Stimulated activated effector memory CD8-positive, alpha-beta T cell treated with anti-CD3 and anti-CD28 coated beads, Interleukin-12 subunit alpha, Interleukin-12 subunit beta, amount 100 ng/mL, for 72 hours (primary cell): ENCODE measurements at regions not wholly inside any gene's neighbourhood (a gene's known extent, or its start where the extent isn't known, plus 50 kb on each side); places are given as distances from the start of the nearest gene placed in this dataset.
"Not testable (repeated sequence)": the region's sequence is repeated elsewhere in the genome, so short reads cannot be mapped to it uniquely, and the experiment has no call there.

Experiments
- ATAC-seq: fragments of 150-1000 bp; cut with Tn5 transposase; 2 replicates; pipeline ENCODE4 v1.10.0; 2021
- DNase-seq, 2 donors: peaks; one replicate each; pipeline ENCODE4 v3.0.0; 2021 to 2022; ENCODE audit warnings: low spot score in 2 of 2
- H3K27ac Mint-ChIP-seq: one replicate; pipeline ENCODE4 v1.8.0; 2022; ENCODE audit warnings: mild to moderate bottlenecking, mixed read lengths
- H3K36me3 Mint-ChIP-seq: one replicate; pipeline ENCODE4 v1.8.0; 2022; ENCODE audit warnings: mild to moderate bottlenecking, mixed read lengths
- H3K4me1 Mint-ChIP-seq: one replicate; pipeline ENCODE4 v1.8.0; 2022; ENCODE audit warnings: mixed read lengths
- H3K4me3 Mint-ChIP-seq: one replicate; pipeline ENCODE4 v1.8.0; 2022; ENCODE audit warnings: mild to moderate bottlenecking, mixed read lengths
- H3K9me3 Mint-ChIP-seq: one replicate; pipeline ENCODE4 v1.8.0; 2022; ENCODE audit warnings: mixed read lengths

DNA sequence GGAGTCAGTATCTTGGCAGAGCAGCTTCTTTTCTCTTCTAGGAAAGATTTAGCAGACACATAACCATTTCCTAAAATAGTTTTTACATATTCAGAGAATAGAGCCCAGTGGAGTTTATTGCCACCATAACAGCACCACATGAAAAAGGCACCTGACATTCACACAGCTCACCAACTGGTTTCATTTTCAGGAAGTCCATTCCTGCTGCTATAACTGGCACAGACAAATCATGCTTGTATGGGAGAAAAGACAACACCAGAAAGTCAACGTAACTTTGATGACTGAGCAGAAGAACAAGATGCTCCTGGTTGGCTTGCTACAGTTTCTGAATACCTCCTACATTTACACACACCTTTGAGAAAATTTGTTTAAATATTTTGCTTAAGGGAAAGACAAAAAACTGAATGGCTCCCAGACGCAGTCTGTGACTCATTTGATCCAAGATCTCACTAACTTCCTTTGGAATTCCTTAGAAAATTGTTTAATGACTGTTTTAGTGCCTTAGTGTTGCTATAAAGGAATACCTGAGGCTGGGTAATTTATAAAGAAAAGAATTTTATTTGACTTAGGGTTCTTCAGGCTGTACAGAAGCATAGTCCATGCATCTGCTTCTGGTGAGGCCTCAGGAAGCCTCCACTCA is 1380.6 kb downstream of the CDH8 start:
- Mint-ChIP-seq H3K9me3 (peaks cover 19% of the 10 kb centered on the region), H3K27ac (no peak overlapping the region), H3K36me3 (no peaks in the 10 kb centered on the region), H3K4me3 (no peak overlapping the region), H3K4me1 (no peaks in the 10 kb centered on the region)
- DNase-seq (no peak), ATAC-seq (no peak)

DNA sequence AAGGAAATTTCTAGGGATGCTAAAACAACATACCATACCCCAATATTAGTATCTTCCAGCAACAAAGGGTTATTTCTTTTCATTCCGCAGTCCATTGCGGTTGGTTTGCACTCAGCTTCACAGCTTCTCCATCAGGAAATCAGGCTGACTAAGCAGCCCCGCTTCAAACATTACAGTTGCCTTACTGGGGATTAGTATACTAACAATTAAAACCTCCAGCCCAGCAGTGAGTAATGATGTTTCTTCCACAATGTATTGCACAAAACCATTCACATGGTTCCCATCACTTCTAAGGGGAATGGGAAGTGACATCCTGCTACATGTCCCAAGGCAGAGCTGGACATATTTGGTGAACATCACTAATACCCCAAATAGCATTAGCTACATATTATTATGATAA is 1384.9 kb downstream of the CDH8 start:
- Mint-ChIP-seq H3K4me3 (no peak overlapping the region), H3K36me3 (no peaks in the 10 kb centered on the region), H3K27ac (no peak overlapping the region), H3K9me3 (peaks cover 21% of the 10 kb centered on the region), H3K4me1 (no peaks in the 10 kb centered on the region)
- DNase-seq (no peak), ATAC-seq (no peak)

DNA sequence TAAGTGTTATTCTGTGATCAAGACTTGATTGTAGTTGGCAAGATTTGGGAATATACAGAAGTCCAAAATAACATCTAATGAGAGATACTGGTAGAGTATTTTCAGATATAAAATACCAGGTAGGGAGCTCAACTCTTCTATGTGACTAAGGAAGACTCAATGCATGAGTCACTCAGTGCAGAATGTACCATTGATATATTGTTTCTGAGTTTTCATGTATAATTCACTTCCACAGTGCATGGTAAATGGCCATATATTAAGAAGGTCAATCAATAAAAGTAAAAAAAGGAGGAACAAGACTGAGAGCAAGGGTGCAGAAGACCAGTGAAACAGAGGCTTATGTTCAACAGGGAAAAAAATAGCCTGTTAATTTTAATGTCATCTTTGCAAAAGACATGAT is 1387.9 kb downstream of the CDH8 start:
- H3K4me1 Mint-ChIP-seq: no peaks in the 10 kb centered on the region
- no peak overlapping the region for H3K27ac Mint-ChIP-seq
- H3K36me3 Mint-ChIP-seq: no peaks in the 10 kb centered on the region
- no peak for DNase-seq
- peaks cover 23% of the 10 kb centered on the region for H3K9me3 Mint-ChIP-seq
- no peak overlapping the region for H3K4me3 Mint-ChIP-seq
- ATAC-seq: no peak

DNA sequence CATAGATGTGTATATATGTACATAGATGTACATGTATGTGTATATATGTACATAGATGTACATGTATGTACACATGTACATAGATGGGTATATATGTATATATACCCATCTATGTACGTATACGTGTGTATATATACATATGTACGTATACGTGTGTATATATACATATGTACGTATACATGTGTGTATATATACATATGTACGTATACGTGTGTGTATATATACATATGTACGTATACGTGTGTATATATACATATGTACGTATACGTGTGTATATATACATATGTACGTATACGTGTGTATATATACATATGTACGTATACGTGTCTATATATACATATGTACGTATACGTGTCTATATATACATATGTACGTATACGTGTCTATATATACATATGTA is 1388.8 kb downstream of the CDH8 start:
- ATAC-seq, H3K36me3 Mint-ChIP-seq, H3K4me1 Mint-ChIP-seq, DNase-seq, H3K4me3 Mint-ChIP-seq, H3K27ac Mint-ChIP-seq: not testable (repeated sequence)
- H3K9me3 Mint-ChIP-seq: peaks cover 22% of the 10 kb centered on the region

DNA sequence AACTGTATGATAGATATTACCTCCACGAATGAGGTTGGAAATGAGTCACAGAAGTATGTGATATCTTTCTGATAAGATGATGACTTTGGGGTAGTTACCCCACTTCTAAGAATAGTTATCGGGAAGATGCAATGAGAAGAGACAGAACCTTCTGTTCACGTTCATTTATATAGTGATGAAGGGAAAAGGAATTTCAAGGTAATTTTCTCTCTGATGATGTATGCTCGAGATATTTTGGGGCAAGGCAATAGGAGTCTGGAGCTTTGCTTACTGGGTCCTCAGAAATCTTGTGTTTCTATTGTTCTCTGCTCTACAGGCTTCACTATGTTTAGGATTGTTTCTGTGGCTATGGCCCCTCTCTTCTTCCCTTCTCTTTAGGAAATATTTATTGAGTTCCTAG is 1389.6 kb downstream of the CDH8 start:
- ATAC-seq: no peak
- Mint-ChIP-seq H3K4me3 (no peak overlapping the region), H3K36me3 (no peaks in the 10 kb centered on the region), H3K27ac (no peak overlapping the region), H3K9me3 (peaks cover 20% of the 10 kb centered on the region), H3K4me1 (no peaks in the 10 kb centered on the region)
- DNase-seq: no peak

DNA sequence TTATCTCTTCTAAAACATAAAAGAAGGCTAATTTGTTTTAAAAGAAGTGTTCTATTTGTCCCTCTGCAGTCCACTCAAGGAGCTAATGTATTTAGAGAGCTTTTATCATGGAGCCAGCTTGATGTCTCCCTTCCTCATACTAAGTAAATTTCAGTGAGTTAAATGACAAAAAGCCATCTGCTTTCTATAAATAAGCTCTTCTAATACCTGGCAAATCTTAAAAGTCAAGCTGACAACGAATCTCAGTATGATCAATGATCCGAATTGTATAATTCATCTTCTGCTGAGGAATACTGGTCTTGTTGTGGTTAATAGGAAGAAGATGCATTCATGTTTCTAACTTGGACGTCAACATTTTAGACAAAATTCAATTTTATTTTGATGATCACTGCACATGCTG is 1390.7 kb downstream of the CDH8 start:
- ATAC-seq (no peak), DNase-seq (no peak)
- Mint-ChIP-seq H3K4me3 (no peak overlapping the region), H3K4me1 (no peaks in the 10 kb centered on the region), H3K27ac (no peak overlapping the region), H3K9me3 (peaks cover 23% of the 10 kb centered on the region), H3K36me3 (no peaks in the 10 kb centered on the region)

DNA sequence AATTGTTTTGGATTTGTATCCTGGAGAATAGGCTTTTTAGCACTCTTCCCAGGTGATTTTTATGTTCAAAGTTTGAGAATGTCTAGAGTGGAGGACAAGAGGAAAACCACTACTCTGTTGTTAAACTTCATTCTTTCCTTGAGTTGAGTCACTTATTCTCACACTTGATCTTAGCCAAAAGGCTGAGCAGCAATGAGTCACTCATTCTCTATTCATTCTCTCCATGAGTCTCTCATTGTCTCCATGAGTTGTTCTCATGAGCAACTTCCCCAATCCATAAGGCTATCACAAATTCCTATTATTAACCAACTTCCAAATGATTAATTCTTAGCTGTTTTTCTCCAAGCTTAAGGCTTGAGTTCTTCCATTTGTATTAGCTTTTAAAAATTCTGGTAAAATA is 1393.3 kb downstream of the CDH8 start:
- no peak overlapping the region for H3K27ac Mint-ChIP-seq
- no peaks in the 10 kb centered on the region for H3K36me3 Mint-ChIP-seq
- no peak overlapping the region for H3K4me3 Mint-ChIP-seq
- ATAC-seq (no peak), DNase-seq (no peak)
- H3K4me1 Mint-ChIP-seq: no peaks in the 10 kb centered on the region
- peaks cover 28% of the 10 kb centered on the region for H3K9me3 Mint-ChIP-seq

DNA sequence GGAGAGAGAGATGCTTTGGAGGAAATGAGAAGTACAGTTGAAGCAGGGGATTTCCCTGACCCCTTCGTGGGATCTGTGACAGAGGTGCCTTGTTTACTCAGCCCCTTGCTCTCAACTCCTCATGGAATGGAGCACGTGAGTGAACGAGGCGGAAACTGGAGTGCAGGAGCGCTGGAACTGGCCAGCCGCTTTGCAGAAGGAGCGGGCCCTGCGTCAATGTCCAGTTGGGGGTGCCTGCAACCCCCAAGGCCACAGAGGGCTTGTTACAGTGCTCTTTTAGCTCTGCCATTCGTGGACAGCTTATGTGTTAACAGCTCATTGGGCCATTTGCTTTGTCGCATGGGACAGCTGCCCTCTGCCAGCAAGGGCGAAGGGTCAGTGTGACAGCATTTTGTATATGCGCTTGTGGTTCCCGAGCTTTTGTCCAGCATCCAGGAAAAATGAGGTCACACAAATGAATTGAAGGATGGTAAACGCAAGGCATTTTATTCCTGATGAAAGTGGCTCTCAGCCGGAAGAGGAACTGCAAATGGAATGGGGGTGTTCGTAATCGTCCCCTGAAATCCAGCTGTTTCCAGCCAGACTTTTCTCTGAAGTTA is 1395.1 kb downstream of the CDH8 start:
- H3K9me3 Mint-ChIP-seq: peaks cover 28% of the 10 kb centered on the region
- no peak for DNase-seq

DNA sequence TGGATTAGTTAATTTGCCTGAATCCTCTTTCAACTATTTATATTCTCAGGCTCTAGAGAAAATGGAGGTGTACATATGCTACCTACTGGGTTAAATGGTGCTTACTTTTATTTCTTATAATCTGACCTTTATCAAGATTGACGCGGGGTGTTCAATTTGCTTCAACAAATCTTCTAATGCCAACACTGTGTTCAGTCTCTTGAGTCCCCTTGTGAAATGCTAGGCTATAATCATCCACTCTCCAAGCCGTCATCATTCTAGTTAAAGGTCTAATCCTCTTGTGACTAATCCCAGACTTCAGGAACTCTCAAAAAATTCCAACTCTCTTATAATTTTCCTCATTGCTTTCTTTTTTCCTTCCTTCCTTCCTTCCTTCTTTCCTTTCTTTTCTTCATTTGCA is 1396.2 kb downstream of the CDH8 start:
- Mint-ChIP-seq H3K27ac (no peak overlapping the region), H3K4me3 (no peak overlapping the region), H3K9me3 (peaks cover 30% of the 10 kb centered on the region), H3K36me3 (no peaks in the 10 kb centered on the region), H3K4me1 (no peaks in the 10 kb centered on the region)
- no peak for ATAC-seq
- no peak for DNase-seq

More for the DNA sequence above, 1395.1 kb downstream of the CDH8 start:
- H3K27ac Mint-ChIP-seq: no peak overlapping the region
- H3K36me3 Mint-ChIP-seq: no peaks in the 10 kb centered on the region
- H3K4me1 Mint-ChIP-seq: no peaks in the 10 kb centered on the region
- ATAC-seq: no peak
- H3K4me3 Mint-ChIP-seq: no peak overlapping the region

DNA sequence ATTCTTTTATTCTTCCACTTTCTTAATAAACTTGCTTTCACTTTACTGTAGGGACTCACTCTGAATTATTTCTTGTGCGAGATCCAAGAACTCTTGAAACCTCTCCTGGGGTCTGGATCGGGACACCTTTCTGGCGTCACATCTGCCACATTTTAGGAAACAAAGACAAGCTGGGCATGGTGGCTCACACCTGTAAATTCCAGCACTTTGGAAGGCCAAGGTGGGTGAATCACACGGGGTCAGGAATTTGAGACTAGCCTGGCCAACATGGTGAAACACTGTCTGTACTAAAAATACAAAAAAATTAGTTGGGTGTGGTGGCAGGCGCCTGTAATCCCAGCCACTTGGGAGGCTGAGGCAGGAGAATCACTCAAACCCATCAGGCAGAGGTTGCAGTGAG is 1399.6 kb downstream of the CDH8 start:
- not testable (repeated sequence) for DNase-seq, ATAC-seq, H3K36me3 Mint-ChIP-seq, H3K4me1 Mint-ChIP-seq, H3K27ac Mint-ChIP-seq, H3K4me3 Mint-ChIP-seq
- H3K9me3 Mint-ChIP-seq: peaks cover 22% of the 10 kb centered on the region

DNA sequence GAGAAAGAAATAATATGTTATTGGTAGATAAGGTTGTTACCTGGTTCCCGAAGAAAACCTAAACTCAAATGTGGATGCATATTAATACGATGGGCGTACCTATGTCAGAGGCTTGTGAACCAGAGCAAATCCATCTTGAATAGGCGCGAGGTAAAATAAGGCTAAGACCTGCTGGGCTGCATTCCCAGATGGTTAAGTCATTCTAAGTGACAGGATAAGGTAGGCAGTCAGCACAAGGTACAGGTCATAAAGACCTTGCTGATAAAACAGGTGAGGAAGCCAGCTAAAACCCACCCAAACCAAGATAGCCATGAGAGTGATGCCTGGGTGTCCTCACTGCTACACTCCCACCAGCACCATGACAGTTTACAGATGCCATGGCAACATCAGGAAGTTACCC is 1400.1 kb downstream of the CDH8 start:
- Mint-ChIP-seq H3K4me1 (no peaks in the 10 kb centered on the region), H3K9me3 (peaks cover 22% of the 10 kb centered on the region), H3K27ac (no peak overlapping the region), H3K36me3 (no peaks in the 10 kb centered on the region), H3K4me3 (no peak overlapping the region)
- no peak for ATAC-seq
- DNase-seq: no peak

DNA sequence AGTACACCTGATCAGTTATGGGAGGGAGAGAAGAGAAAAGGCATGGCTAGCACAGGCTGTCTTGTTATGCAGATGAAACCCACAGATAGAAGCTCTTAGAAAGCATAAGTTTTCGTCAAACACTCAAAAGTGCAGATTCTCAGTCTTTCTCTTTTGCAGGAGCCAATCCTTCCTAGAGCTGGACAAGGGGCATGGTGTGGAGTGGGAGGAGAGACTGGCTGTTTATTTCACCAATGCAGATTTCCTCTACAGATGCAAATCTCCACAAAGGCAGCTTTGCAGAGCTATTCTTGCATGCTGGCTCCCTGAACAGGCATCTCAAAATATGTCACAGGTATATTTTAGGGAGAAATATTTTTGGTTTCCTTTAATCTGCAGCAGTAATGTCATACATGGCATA is 1400.7 kb downstream of the CDH8 start:
- peaks cover 19% of the 10 kb centered on the region for H3K9me3 Mint-ChIP-seq
- ATAC-seq (no peak), DNase-seq (no peak)
- no peak overlapping the region for H3K27ac Mint-ChIP-seq
- no peak overlapping the region for H3K4me3 Mint-ChIP-seq
- no peaks in the 10 kb centered on the region for H3K4me1 Mint-ChIP-seq
- no peaks in the 10 kb centered on the region for H3K36me3 Mint-ChIP-seq

DNA sequence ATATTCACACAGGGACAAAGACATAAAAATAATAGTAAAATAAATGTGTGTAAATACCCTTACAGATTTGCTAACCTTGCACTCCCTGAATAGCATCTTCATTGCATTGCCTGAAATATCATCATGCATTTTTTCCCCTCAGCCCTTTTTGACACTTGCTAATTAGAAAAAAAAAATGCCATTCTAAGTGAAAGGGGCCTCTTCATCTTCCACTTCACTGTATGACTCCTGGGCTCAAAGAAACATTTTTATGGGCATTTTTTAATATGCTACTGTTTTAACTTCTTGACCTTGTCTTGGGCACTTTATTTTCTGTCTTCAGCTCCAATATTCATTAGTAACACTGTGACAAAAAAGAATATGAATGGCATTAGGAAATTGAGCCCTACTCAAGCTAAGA is 1424.4 kb downstream of the CDH8 start:
- no peaks in the 10 kb centered on the region for H3K4me1 Mint-ChIP-seq
- H3K36me3 Mint-ChIP-seq: no peaks in the 10 kb centered on the region
- DNase-seq (no peak), ATAC-seq (no peak)
- H3K9me3 Mint-ChIP-seq: peaks cover 12% of the 10 kb centered on the region
- no peak overlapping the region for H3K4me3 Mint-ChIP-seq
- H3K27ac Mint-ChIP-seq: no peak overlapping the region

DNA sequence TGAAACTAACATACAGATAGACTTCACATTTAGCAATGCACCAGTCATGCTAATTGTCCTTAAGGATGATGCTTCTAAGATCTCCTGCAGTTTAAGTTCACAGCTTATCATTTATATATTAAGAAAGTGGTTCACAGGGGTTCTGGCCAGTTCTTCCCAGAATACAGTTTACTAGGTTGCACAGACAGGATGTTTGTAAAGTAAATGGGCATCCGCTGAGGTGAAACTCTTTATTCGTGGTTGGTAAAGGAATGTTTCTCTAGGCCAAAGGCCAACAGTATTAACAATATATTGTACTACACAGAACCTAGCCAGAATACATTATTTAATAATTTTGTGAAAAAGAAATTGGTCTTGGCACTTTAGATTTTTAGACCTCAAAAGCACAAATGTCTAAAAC is 1427.3 kb downstream of the CDH8 start:
- ATAC-seq: no peak
- Mint-ChIP-seq H3K9me3 (peaks cover 10% of the 10 kb centered on the region), H3K36me3 (no peaks in the 10 kb centered on the region), H3K4me3 (no peak overlapping the region), H3K27ac (no peak overlapping the region), H3K4me1 (no peaks in the 10 kb centered on the region)
- DNase-seq: no peak

DNA sequence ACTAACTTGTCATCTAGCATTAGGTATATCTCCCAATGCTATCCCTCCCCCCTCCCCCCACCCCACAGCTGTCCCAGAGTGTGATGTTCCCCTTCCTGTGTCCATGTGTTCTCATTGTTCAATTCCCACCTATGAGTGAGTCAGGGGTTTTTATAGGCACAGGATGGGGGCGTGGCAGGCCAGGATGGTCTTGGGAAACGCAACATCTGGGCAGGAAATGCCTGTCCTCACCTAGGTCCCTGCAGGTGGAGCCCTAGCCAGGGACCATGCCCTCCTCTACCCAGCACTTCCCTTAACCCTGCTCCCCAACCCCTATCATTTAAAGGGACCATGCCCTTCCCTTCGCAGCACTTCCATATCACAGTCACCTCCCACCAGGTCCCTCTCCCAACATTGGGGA is 1430.6 kb downstream of the CDH8 start:
- DNase-seq, H3K4me1 Mint-ChIP-seq, H3K36me3 Mint-ChIP-seq, H3K27ac Mint-ChIP-seq, ATAC-seq, H3K4me3 Mint-ChIP-seq: not testable (repeated sequence)
- peaks cover 18% of the 10 kb centered on the region for H3K9me3 Mint-ChIP-seq

DNA sequence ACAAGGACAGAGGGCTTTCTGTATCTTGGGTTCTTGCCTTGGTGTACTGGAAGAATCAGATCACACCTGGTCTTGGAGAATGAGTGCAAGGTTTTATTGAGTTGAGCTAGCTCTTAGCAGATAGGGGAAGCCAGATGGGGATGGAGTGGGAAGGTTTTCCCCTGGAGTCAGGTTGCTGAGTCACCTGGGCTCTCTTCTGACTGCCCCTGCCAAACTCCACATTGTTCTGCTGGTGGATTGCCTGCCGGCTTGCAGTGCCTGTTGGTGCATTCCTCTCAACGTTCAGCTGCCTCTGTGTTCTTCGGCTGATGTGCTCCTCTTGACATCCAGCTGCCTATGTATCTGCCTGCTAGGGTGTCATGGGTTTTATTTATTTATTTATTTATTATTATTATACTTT is 1431.1 kb downstream of the CDH8 start:
- H3K27ac Mint-ChIP-seq: no peak overlapping the region
- DNase-seq (no peak), ATAC-seq (no peak)
- no peaks in the 10 kb centered on the region for H3K4me1 Mint-ChIP-seq
- no peaks in the 10 kb centered on the region for H3K36me3 Mint-ChIP-seq
- no peak overlapping the region for H3K4me3 Mint-ChIP-seq
- peaks cover 16% of the 10 kb centered on the region for H3K9me3 Mint-ChIP-seq

DNA sequence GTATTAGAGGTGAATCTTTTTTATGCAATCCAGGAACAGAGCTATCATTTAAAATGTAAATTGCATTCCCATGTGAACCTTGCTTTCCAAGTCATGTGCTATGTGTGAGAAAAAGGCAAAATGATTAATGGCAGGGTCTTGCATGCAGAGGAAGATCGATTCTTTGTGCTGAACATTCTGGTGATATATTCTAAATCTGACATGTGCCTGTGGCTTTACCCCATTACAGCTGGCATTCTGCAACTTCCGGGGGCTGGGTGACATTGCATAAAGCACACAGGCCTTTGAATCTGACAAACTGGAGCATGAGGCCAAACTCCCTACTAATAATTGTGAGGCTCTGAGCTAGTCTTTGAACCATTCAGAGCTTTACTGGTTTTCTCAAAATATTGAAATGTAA is 1449.7 kb downstream of the CDH8 start:
- H3K4me1 Mint-ChIP-seq: no peaks in the 10 kb centered on the region
- H3K4me3 Mint-ChIP-seq: no peak overlapping the region
- ATAC-seq: no peak
- H3K27ac Mint-ChIP-seq: no peak overlapping the region
- H3K36me3 Mint-ChIP-seq: no peaks in the 10 kb centered on the region
- peaks cover 19% of the 10 kb centered on the region for H3K9me3 Mint-ChIP-seq
- DNase-seq: no peak
